ENCODE measurements at regions not wholly inside any gene's neighbourhood (a gene's known extent, or its start where the extent isn't known, plus 50 kb on each side); places are given as distances from the start of the nearest gene placed in this dataset.

GRCh38 chr12:91944637-91945036 lies 201.0 kb downstream of the BTG1 start:
- no peaks in the 10 kb centered on the region for H3K79me2 ChIP-seq (ENCODE audit: insufficient read depth, low read length)
- no peaks in the 10 kb centered on the region for H3K27me3 Mint-ChIP-seq (ENCODE audit: low read depth, unreplicated experiment)
- H3K9me3 ChIP-seq (ENCODE audit: insufficient read depth, low read depth, low read length), result no peaks in the 10 kb centered on the region
- H3K9ac ChIP-seq (ENCODE audit: low read length), result no peak overlapping the region
- DNase-seq (ENCODE audit: low read depth), result no peak
- H3K36me3 ChIP-seq (ENCODE audit: insufficient read depth, low read length), result no peaks in the 10 kb centered on the region
- no peak overlapping the region for H3K4me3 Mint-ChIP-seq (ENCODE audit: unreplicated experiment)
- no peak overlapping the region for H3K27ac ChIP-seq (ENCODE audit: low read depth, low read length)
- no peak overlapping the region for H3K4me2 ChIP-seq (ENCODE audit: low read length)
- no peaks in the 10 kb centered on the region for H3K27me3 ChIP-seq (ENCODE audit: insufficient read depth, low read length)
- no peak for TF ChIP-seq CTCF (IDR thresholded peaks at IDR 0.05; ENCODE audit: insufficient read depth, low read depth, low read length)
- TF ChIP-seq EZH2 (IDR thresholded peaks at IDR 0.05; ENCODE audit: insufficient read depth, low read length), result no peak
- H2AFZ ChIP-seq (ENCODE audit: low read depth, low read length), result no peak overlapping the region
- no peaks in the 10 kb centered on the region for H3K4me1 Mint-ChIP-seq (ENCODE audit: low read depth, unreplicated experiment)
- no peaks in the 10 kb centered on the region for H3K4me1 ChIP-seq (ENCODE audit: insufficient read depth, low read length)
- no peaks in the 10 kb centered on the region for H3K36me3 Mint-ChIP-seq (ENCODE audit: low read depth, unreplicated experiment)
- H3K27ac Mint-ChIP-seq (ENCODE audit: unreplicated experiment), result no peak overlapping the region
- no peak overlapping the region for H3K4me3 ChIP-seq (ENCODE audit: insufficient read depth, low read depth, low read length)
- H4K20me1 ChIP-seq (ENCODE audit: insufficient read depth, low read length), result no peaks in the 10 kb centered on the region
- no peaks in the 10 kb centered on the region for H3K9me3 Mint-ChIP-seq (ENCODE audit: unreplicated experiment)
- no peak for FAIRE-seq

- H3K4me2 ChIP-seq (ENCODE audit: low read length), result no peak overlapping the region
- no peaks in the 10 kb centered on the region for H3K79me2 ChIP-seq (ENCODE audit: insufficient read depth, low read length)
- H3K4me1 Mint-ChIP-seq (ENCODE audit: low read depth, unreplicated experiment), result peaks cover 2% of the 10 kb centered on the region
- H3K4me3 ChIP-seq (ENCODE audit: insufficient read depth, low read depth, low read length), result no peak overlapping the region
- no peaks in the 10 kb centered on the region for H3K36me3 ChIP-seq (ENCODE audit: insufficient read depth, low read length)
- no peak overlapping the region for H2AFZ ChIP-seq (ENCODE audit: low read depth, low read length)
- no peak for FAIRE-seq
- TF ChIP-seq CTCF (IDR thresholded peaks at IDR 0.05; ENCODE audit: insufficient read depth, low read depth, low read length) (no peak), EZH2 (IDR thresholded peaks at IDR 0.05; ENCODE audit: insufficient read depth, low read length) (no peak)
- H3K27me3 Mint-ChIP-seq (ENCODE audit: low read depth, unreplicated experiment), result no peaks in the 10 kb centered on the region
- H4K20me1 ChIP-seq (ENCODE audit: insufficient read depth, low read length), result no peaks in the 10 kb centered on the region
- H3K27ac ChIP-seq (ENCODE audit: low read depth, low read length), result no peak overlapping the region
- no peak overlapping the region for H3K4me3 Mint-ChIP-seq (ENCODE audit: unreplicated experiment)
- no peak overlapping the region for H3K9ac ChIP-seq (ENCODE audit: low read length)
- no peak for DNase-seq (ENCODE audit: low read depth)
- H3K36me3 Mint-ChIP-seq (ENCODE audit: low read depth, unreplicated experiment), result no peaks in the 10 kb centered on the region
- no peaks in the 10 kb centered on the region for H3K9me3 Mint-ChIP-seq (ENCODE audit: unreplicated experiment)
- H3K4me1 ChIP-seq (ENCODE audit: insufficient read depth, low read length), result no peaks in the 10 kb centered on the region
- no peaks in the 10 kb centered on the region for H3K27me3 ChIP-seq (ENCODE audit: insufficient read depth, low read length)
- no peaks in the 10 kb centered on the region for H3K9me3 ChIP-seq (ENCODE audit: insufficient read depth, low read depth, low read length)
- no peak overlapping the region for H3K27ac Mint-ChIP-seq (ENCODE audit: unreplicated experiment)
Measured at GRCh38 chr12:91940826-91941570, 204.6 kb downstream of the BTG1 start.

GRCh38 chr12:91940322-91940721 lies 205.3 kb downstream of the BTG1 start:
- H3K9me3 ChIP-seq (ENCODE audit: insufficient read depth, low read depth, low read length), result no peaks in the 10 kb centered on the region
- H3K4me1 Mint-ChIP-seq (ENCODE audit: low read depth, unreplicated experiment), result peaks cover 2% of the 10 kb centered on the region
- H3K27ac Mint-ChIP-seq (ENCODE audit: unreplicated experiment), result no peak overlapping the region
- FAIRE-seq (no peak), DNase-seq (ENCODE audit: low read depth) (no peak)
- H3K27me3 ChIP-seq (ENCODE audit: insufficient read depth, low read length), result no peaks in the 10 kb centered on the region
- H3K79me2 ChIP-seq (ENCODE audit: insufficient read depth, low read length), result no peaks in the 10 kb centered on the region
- H3K4me3 ChIP-seq (ENCODE audit: insufficient read depth, low read depth, low read length), result no peak overlapping the region
- no peaks in the 10 kb centered on the region for H4K20me1 ChIP-seq (ENCODE audit: insufficient read depth, low read length)
- H2AFZ ChIP-seq (ENCODE audit: low read depth, low read length), result no peak overlapping the region
- no peak overlapping the region for H3K4me3 Mint-ChIP-seq (ENCODE audit: unreplicated experiment)
- no peak overlapping the region for H3K4me2 ChIP-seq (ENCODE audit: low read length)
- TF ChIP-seq EZH2 (IDR thresholded peaks at IDR 0.05; ENCODE audit: insufficient read depth, low read length), result no peak
- TF ChIP-seq CTCF (IDR thresholded peaks at IDR 0.05; ENCODE audit: insufficient read depth, low read depth, low read length), result no peak
- no peaks in the 10 kb centered on the region for H3K36me3 ChIP-seq (ENCODE audit: insufficient read depth, low read length)
- H3K9me3 Mint-ChIP-seq (ENCODE audit: unreplicated experiment), result no peaks in the 10 kb centered on the region
- H3K27me3 Mint-ChIP-seq (ENCODE audit: low read depth, unreplicated experiment), result no peaks in the 10 kb centered on the region
- H3K27ac ChIP-seq (ENCODE audit: low read depth, low read length), result no peak overlapping the region
- H3K36me3 Mint-ChIP-seq (ENCODE audit: low read depth, unreplicated experiment), result no peaks in the 10 kb centered on the region
- H3K4me1 ChIP-seq (ENCODE audit: insufficient read depth, low read length), result no peaks in the 10 kb centered on the region
- H3K9ac ChIP-seq (ENCODE audit: low read length), result no peak overlapping the region
